ENCODE measurements at regions not wholly inside any gene's neighbourhood (a gene's known extent, or its start where the extent isn't known, plus 50 kb on each side); places are given as distances from the start of the nearest gene placed in this dataset.

- Histone ChIP-seq H3K9me3 (peaks cover 0 to 4% (median 0%) of the 10 kb centered on the region in 12 donors), H3K36me3 (no peaks in the 10 kb centered on the region), H3K27me3 (no peaks in the 10 kb centered on the region), H3K4me3 (no peak overlapping the region), H3K27ac (no peak overlapping the region), H3K4me1 (no peaks in the 10 kb centered on the region)
- ATAC-seq = no peak
- no peak for DNase-seq
- intact Hi-C loops (cut with DNase I) = no loop called here
- TF ChIP-seq, protein P1, sequence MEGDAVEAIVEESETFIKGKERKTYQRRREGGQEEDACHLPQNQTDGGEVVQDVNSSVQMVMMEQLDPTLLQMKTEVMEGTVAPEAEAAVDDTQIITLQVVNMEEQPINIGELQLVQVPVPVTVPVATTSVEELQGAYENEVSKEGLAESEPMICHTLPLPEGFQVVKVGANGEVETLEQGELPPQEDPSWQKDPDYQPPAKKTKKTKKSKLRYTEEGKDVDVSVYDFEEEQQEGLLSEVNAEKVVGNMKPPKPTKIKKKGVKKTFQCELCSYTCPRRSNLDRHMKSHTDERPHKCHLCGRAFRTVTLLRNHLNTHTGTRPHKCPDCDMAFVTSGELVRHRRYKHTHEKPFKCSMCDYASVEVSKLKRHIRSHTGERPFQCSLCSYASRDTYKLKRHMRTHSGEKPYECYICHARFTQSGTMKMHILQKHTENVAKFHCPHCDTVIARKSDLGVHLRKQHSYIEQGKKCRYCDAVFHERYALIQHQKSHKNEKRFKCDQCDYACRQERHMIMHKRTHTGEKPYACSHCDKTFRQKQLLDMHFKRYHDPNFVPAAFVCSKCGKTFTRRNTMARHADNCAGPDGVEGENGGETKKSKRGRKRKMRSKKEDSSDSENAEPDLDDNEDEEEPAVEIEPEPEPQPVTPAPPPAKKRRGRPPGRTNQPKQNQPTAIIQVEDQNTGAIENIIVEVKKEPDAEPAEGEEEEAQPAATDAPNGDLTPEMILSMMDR (IDR thresholded peaks at IDR 0.05) = no peak
- no peak for TF ChIP-seq POLR2A (IDR thresholded peaks at IDR 0.05)
Measured at GRCh38 chr13:47249266-47249665, 352.4 kb upstream of the HTR2A start.

DNA sequence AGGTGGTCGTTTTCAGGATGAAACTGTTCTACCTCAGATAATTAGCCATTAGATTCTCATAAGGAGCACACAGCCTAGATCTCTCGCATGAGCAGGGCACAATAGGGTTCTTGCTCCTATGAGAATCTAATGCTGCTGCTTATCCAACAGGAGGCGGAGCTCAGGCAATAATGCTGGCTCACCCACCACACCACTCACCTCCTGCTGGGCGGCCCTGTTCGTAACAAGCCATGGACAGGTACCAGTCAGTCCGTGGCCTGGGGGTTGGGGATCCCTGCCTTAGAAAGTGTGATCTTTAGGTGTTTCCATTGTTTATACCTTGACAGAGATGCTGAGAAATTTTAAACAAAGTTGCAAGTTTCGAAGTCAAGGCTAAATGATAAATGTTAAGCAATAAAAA, 344.6 kb upstream of the HTR2A start:
- H3K36me3 ChIP-seq = no peaks in the 10 kb centered on the region
- DNase-seq (no peak), ATAC-seq (no peak)
- H3K4me3 ChIP-seq = no peak overlapping the region
- H3K27me3 ChIP-seq = no peaks in the 10 kb centered on the region
- H3K9me3 ChIP-seq = peaks cover 0 to 4% (median 0%) of the 10 kb centered on the region in 12 donors
- TF ChIP-seq POLR2A (IDR thresholded peaks at IDR 0.05) = no peak
- TF ChIP-seq, protein P1 (IDR thresholded peaks at IDR 0.05) = no peak
- H3K4me1 ChIP-seq = no peaks in the 10 kb centered on the region
- WGBS, 4 donors = 79 to 83% (median 82%) methylated on average over 7 of the region's 7 CpGs
- H3K27ac ChIP-seq = no peak overlapping the region
- intact Hi-C loops (cut with DNase I) = no loop called here

DNA sequence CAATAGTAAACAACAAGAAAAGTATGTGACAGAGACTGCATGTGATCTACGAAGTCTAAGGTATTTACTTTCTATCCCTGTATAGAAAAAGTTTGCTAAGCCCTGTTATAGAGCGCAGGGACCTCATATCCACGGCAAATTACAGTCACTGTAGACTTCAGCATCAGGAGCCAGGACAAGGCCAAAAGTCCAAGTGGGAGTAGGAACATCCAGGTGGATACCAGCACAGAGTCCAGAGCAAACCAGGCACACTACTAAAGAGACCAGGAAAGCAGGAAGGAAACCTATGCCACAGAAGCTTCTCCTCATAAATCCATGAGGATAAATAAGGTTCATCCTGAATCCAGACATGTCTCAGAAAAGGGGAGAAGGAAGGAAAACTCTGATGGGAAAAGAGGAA, 342.2 kb upstream of the HTR2A start:
- Histone ChIP-seq H3K9me3 (no peaks in the 10 kb centered on the region), H3K4me3 (no peak overlapping the region), H3K27me3 (no peaks in the 10 kb centered on the region), H3K36me3 (no peaks in the 10 kb centered on the region), H3K4me1 (peaks cover 0 to 1% (median 0%) of the 10 kb centered on the region in 12 donors), H3K27ac (no peak overlapping the region)
- intact Hi-C loops (cut with DNase I) = no loop called here
- no peak for TF ChIP-seq POLR2A (IDR thresholded peaks at IDR 0.05)
- TF ChIP-seq, protein P1 (IDR thresholded peaks at IDR 0.05) = no peak
- WGBS, 4 donors = 85 to 88% (median 87%) methylated on average over 3 of the region's 3 CpGs
- ATAC-seq (no peak), DNase-seq (no peak)

DNA sequence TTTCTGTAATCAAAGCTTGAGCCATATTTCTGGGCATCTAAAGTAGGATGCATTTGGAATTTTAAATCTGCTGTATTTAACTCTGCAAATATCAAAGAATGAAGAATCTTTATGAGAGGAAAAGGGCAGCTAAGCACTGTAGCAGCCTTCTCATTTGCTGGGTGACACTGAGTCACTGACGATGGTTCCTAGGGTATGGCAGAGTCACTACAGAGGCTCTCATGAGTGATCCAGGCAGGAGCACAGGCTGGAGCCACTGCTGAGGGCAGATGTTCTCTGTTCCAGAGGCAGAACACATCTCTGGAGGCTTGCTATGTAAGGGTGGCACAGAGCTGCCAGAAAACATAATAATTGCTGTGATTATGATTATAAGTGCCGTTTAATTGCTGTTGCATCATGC, 340.7 kb upstream of the HTR2A start:
- Histone ChIP-seq H3K9me3 (no peaks in the 10 kb centered on the region), H3K27me3 (no peaks in the 10 kb centered on the region), H3K4me1 (peaks cover 0 to 2% (median 0%) of the 10 kb centered on the region in 12 donors), H3K36me3 (no peaks in the 10 kb centered on the region), H3K27ac (no peak overlapping the region), H3K4me3 (no peak overlapping the region)
- TF ChIP-seq, protein P1 (IDR thresholded peaks at IDR 0.05) = no peak
- no peak for TF ChIP-seq POLR2A (IDR thresholded peaks at IDR 0.05)
- no peak for ATAC-seq
- intact Hi-C loops (cut with DNase I) = no loop called here
- no peak for DNase-seq
- 61 to 82% (median 74%) methylated on average over 2 of the region's 2 CpGs for WGBS, 4 donors

Data from heart left ventricle (tissue), 16 donors.